GM12878 (cell line): ENCODE measurements at regions not wholly inside any gene's neighbourhood (a gene's known extent, or its start where the extent isn't known, plus 50 kb on each side); places are given as distances from the start of the nearest gene placed in this dataset.

ENCODE experiments used
- ATAC-seq: fragments of 200-7000 bp; cut with Tn5 transposase; 3 replicates; pipeline ENCODE4 v1.9.1; 2020; ENCODE audit warnings: mild to moderate bottlenecking, moderate library complexity
- BruUV-seq: library from RNA; stranded (reverse); fragments of 400-500 nt; replicated peaks from 2 replicates; lab custom pipeline; 2021; lab: Mats Ljungman, UMichigan
- CTCF ChIA-PET: fragments of 300-600 bp; sonication (Branson Sonifier 250); formaldehyde crosslinking; extraction: SDS; loops from one replicate; lab custom pipeline; 2021; ENCODE audit warnings: inconsistent platforms; lab: Yijun Ruan, JAX
- POLR2A ChIA-PET: fragments of 350-600 bp; formaldehyde crosslinking; extraction: SDS; loops from one replicate; lab custom pipeline; 2021; ENCODE audit warnings: inconsistent platforms; lab: Charles Lee
- RAD21 ChIA-PET: fragments of 300-600 bp; sonication (Branson Sonifier 250); formaldehyde crosslinking; loops from one replicate; lab custom pipeline; 2023; ENCODE audit warnings: antibody characterized with exemption; ENCODE audit not compliant: unreplicated experiment; lab: Charles Lee
- SMC1A ChIA-PET: fragments of 300-600 bp; sonication (Branson Sonifier 250); formaldehyde crosslinking; loops from one replicate; lab custom pipeline; 2023; ENCODE audit not compliant: unreplicated experiment, uncharacterized antibody; lab: Charles Lee
- DNase-seq: peaks from one replicate; pipeline ENCODE4 v3.0.0-alpha.2; 2011; ENCODE audit warnings: low read depth, low spot score
- FAIRE-seq: peaks from 3 replicates; lab custom pipeline; 2011; peaks lifted over from hg19 to GRCh38; lab: Jason Lieb, UNC
- H2AFZ ChIP-seq: 2 replicates; pipeline ENCODE4 v1.6.0; 2011; ENCODE audit warnings: low read depth, low read length, control low read depth; ENCODE audit not compliant: control insufficient read depth
- H3K27ac ChIP-seq: 2 replicates; pipeline ENCODE4 v1.5.1; 2011; ENCODE audit warnings: control low read depth; ENCODE audit not compliant: control insufficient read depth, insufficient read depth
- H3K27me3 ChIP-seq, 2 experiments: replicated peaks in 1 of 2; 2 replicates each; pipeline versions ENCODE4 v1.6.0 to v1.6.1; 2011; ENCODE audit warnings: low read length in 1 of 2; ENCODE audit not compliant: control insufficient read depth in 2 of 2, insufficient read depth in 2 of 2
- H3K36me3 ChIP-seq, 2 experiments: 2 replicates each; pipeline ENCODE4 v1.5.1; 2011; ENCODE audit warnings: low read length in 1 of 2; ENCODE audit not compliant: control insufficient read depth in 2 of 2, insufficient read depth in 2 of 2
- H3K4me1 ChIP-seq: 2 replicates; pipeline ENCODE4 v1.6.1; 2011; ENCODE audit warnings: mild to moderate bottlenecking, low read length, moderate library complexity, mixed read lengths; ENCODE audit not compliant: control insufficient read depth, insufficient read depth
- H3K4me2 ChIP-seq: 2 replicates; pipeline ENCODE4 v1.6.0; 2011; ENCODE audit warnings: control low read depth; ENCODE audit not compliant: control insufficient read depth, insufficient read depth
- H3K4me3 ChIP-seq: fragments of 200-600 bp; sonication (generic); 2 replicates; pipeline ENCODE4 v1.5.1; 2016
- H3K79me2 ChIP-seq: 2 replicates; pipeline ENCODE4 v1.6.0; 2011; ENCODE audit warnings: low read length; ENCODE audit not compliant: control insufficient read depth, insufficient read depth
- H3K9ac ChIP-seq: 2 replicates; pipeline ENCODE4 v1.8.0; 2011; ENCODE audit warnings: low read length, control low read depth, mixed read lengths; ENCODE audit not compliant: control insufficient read depth, insufficient read depth
- H3K9me3 ChIP-seq: replicated peaks from 3 replicates; pipeline ENCODE4 v1.5.1; 2011; ENCODE audit warnings: mild to moderate bottlenecking, low read length; ENCODE audit not compliant: control insufficient read depth, insufficient read depth
- H4K20me1 ChIP-seq: 2 replicates; pipeline ENCODE4 v1.6.0; 2011; ENCODE audit not compliant: control insufficient read depth, insufficient read depth
- BACH1 ChIP-seq: fragments of 450-650 bp; IDR thresholded peaks from 2 replicates; pipeline ENCODE4 v1.6.1; 2017; ENCODE audit warnings: mild to moderate bottlenecking, borderline replicate concordance
- CREB1 ChIP-seq: IDR thresholded peaks from 2 replicates; pipeline ENCODE4 v1.6.1; 2012; ENCODE audit warnings: low read depth, mild to moderate bottlenecking, inconsistent platforms
- DPF2 ChIP-seq: fragments of 450-650 bp; IDR thresholded peaks from 2 replicates; pipeline ENCODE4 v1.6.1; 2017; ENCODE audit warnings: mild to moderate bottlenecking
- FOXM1 ChIP-seq: IDR thresholded peaks from 2 replicates; pipeline ENCODE4 v1.6.1; 2012; ENCODE audit warnings: low read depth, mild to moderate bottlenecking, inconsistent platforms, low read length, moderate library complexity
- HDGF ChIP-seq: fragments of 450-650 bp; IDR thresholded peaks from 2 replicates; pipeline ENCODE4 v1.6.1; 2016; ENCODE audit warnings: antibody characterized with exemption
- IKZF2 ChIP-seq, 2 experiments: fragments of 450-650 bp; IDR thresholded peaks; 2 replicates each; pipeline ENCODE4 v1.6.1; 2017; ENCODE audit warnings: mild to moderate bottlenecking in 2 of 2, moderate library complexity in 2 of 2
- JUND ChIP-seq: IDR thresholded peaks from 2 replicates; pipeline ENCODE4 v1.6.1; 2012; ENCODE audit warnings: low read depth, mild to moderate bottlenecking, low read length, improper control_type of control experiment, moderate library complexity
- KDM1A ChIP-seq: fragments of 200-600 bp; sonication (generic); IDR thresholded peaks from 2 replicates; pipeline ENCODE4 v1.6.1; 2016; ENCODE audit warnings: borderline replicate concordance
- MXI1 ChIP-seq: fragments of 150-350 bp; IDR thresholded peaks from 2 replicates; pipeline ENCODE4 v1.6.1; 2011; ENCODE audit warnings: low read depth, mild to moderate bottlenecking, inconsistent platforms, low read length, improper control_type of control experiment
- MYC ChIP-seq: IDR thresholded peaks from 2 replicates; pipeline ENCODE4 v1.6.1; 2011; ENCODE audit warnings: mild to moderate bottlenecking, low read length, moderate library complexity, inconsistent platforms; ENCODE audit not compliant: insufficient read depth, insufficient replicate concordance, insufficient read length, severe bottlenecking
- NFXL1 ChIP-seq: fragments of 450-650 bp; IDR thresholded peaks from 2 replicates; pipeline ENCODE4 v1.6.1; 2017; ENCODE audit warnings: antibody characterized with exemption, mild to moderate bottlenecking, borderline replicate concordance
- NRF1 ChIP-seq: conservative IDR thresholded peaks from 2 replicates; pipeline ENCODE4 v1.6.1; 2011; ENCODE audit warnings: mild to moderate bottlenecking, low read depth, low read length, improper control_type of control experiment
- SRF ChIP-seq, 2 experiments: IDR thresholded peaks; 2 replicates each; pipeline ENCODE4 v1.6.1; 2011; ENCODE audit warnings: low read depth in 2 of 2, low read length in 2 of 2, mild to moderate bottlenecking in 1 of 2, moderate library complexity in 1 of 2
- STAT3 ChIP-seq: IDR thresholded peaks from 2 replicates; pipeline ENCODE4 v1.6.1; 2011; ENCODE audit warnings: low read depth, low read length, improper control_type of control experiment
- WGBS: methylation state at CpG from one replicate; pipeline ENCODE4 v1.1.6; 2016; ENCODE audit warnings: low lambda C conversion rate; ENCODE audit not compliant: insufficient replicate concordance, insufficient coverage; ENCODE audit errors: missing lambda C conversion rate; 5-methylcytosine and 5-hydroxymethylcytosine counted together
- in situ Hi-C: fragments of 300-500 bp; cut with MboI; formaldehyde crosslinking; loops from 9 replicates; pipeline ENCODE4 v1.14.3; 2018; ENCODE audit warnings: mixed read lengths
- intact Hi-C: fragments of 100-400 bp; cut with micrococcal nuclease; formaldehyde crosslinking; loops from one replicate; pipeline ENCODE4 v1.14.2; 2022; ENCODE audit not compliant: unreplicated experiment
- TF ChIP-seq, protein P1 (sequence below): fragments of 450-650 bp; conservative IDR thresholded peaks from 2 replicates; pipeline ENCODE4 v1.6.1; 2017; ENCODE audit warnings: mild to moderate bottlenecking, moderate library complexity
- TF ChIP-seq, protein P2 (sequence below): fragments of 150-350 bp; IDR thresholded peaks from 2 replicates; pipeline ENCODE4 v1.6.1; 2016; ENCODE audit warnings: low read depth, low read length
- TF ChIP-seq, protein P3 (sequence below), 3 experiments: IDR thresholded peaks in 2 of 3; conservative IDR thresholded peaks in 1 of 3; 2 replicates each; pipeline ENCODE4 v1.5.1; 2011; ENCODE audit warnings: low read depth in 3 of 3, low read length in 3 of 3, mild to moderate bottlenecking in 3 of 3, control low read depth in 2 of 3, moderate library complexity in 2 of 3, inconsistent platforms in 1 of 3, mixed read lengths in 1 of 3; ENCODE audit not compliant: control insufficient read depth in 2 of 3, insufficient read depth in 1 of 3; ENCODE audit errors: extremely low read depth in 1 of 3

- POLR2A ChIA-PET, result no interaction called here
- H3K9ac ChIP-seq, result no peak overlapping the region
- H2AFZ ChIP-seq, result no peak overlapping the region
- ATAC-seq (no peak), FAIRE-seq (no peak), DNase-seq (no peak)
- intact Hi-C loops, result no loop called here
- H3K79me2 ChIP-seq, result no peaks in the 10 kb centered on the region
- peaks cover 11% of the 10 kb centered on the region for H3K4me1 ChIP-seq
- WGBS, result 85% methylated on average over 9 of the region's 9 CpGs
- RAD21 ChIA-PET, result no interaction called here
- BruUV-seq, result no TSS peak
- H4K20me1 ChIP-seq, result no peaks in the 10 kb centered on the region
- H3K27me3 ChIP-seq, result no peaks in the 10 kb centered on the region
- CTCF ChIA-PET, result no interaction called here
- no peaks in the 10 kb centered on the region for H3K36me3 ChIP-seq
- no peaks in the 10 kb centered on the region; the same call in 2 of the 3 replicates for H3K9me3 ChIP-seq
- SMC1A ChIA-PET, result no interaction called here
- H3K4me2 ChIP-seq, result no peak overlapping the region
- no peak overlapping the region for H3K4me3 ChIP-seq
- H3K27ac ChIP-seq, result no peak overlapping the region
- in situ Hi-C loops, result no loop called here
- TF ChIP-seq FOXM1 (no peak), CREB1 (no peak), SRF (IDR thresholded peaks at IDR 0.05; ENCODE audit: low read depth in 2 of 2, low read length in 2 of 2) (no peak), HDGF (no peak), KDM1A (no peak), NFXL1 (no peak), STAT3 (no peak), BACH1 (no peak), MXI1 (no peak), NRF1 (no peak), DPF2 (no peak), IKZF2 (IDR thresholded peaks at IDR 0.05) (no peak), MYC (no peak), JUND (no peak)
- TF ChIP-seq, protein P1, sequence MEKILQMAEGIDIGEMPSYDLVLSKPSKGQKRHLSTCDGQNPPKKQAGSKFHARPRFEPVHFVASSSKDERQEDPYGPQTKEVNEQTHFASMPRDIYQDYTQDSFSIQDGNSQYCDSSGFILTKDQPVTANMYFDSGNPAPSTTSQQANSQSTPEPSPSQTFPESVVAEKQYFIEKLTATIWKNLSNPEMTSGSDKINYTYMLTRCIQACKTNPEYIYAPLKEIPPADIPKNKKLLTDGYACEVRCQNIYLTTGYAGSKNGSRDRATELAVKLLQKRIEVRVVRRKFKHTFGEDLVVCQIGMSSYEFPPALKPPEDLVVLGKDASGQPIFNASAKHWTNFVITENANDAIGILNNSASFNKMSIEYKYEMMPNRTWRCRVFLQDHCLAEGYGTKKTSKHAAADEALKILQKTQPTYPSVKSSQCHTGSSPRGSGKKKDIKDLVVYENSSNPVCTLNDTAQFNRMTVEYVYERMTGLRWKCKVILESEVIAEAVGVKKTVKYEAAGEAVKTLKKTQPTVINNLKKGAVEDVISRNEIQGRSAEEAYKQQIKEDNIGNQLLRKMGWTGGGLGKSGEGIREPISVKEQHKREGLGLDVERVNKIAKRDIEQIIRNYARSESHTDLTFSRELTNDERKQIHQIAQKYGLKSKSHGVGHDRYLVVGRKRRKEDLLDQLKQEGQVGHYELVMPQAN, result no peak
- TF ChIP-seq, protein P2, sequence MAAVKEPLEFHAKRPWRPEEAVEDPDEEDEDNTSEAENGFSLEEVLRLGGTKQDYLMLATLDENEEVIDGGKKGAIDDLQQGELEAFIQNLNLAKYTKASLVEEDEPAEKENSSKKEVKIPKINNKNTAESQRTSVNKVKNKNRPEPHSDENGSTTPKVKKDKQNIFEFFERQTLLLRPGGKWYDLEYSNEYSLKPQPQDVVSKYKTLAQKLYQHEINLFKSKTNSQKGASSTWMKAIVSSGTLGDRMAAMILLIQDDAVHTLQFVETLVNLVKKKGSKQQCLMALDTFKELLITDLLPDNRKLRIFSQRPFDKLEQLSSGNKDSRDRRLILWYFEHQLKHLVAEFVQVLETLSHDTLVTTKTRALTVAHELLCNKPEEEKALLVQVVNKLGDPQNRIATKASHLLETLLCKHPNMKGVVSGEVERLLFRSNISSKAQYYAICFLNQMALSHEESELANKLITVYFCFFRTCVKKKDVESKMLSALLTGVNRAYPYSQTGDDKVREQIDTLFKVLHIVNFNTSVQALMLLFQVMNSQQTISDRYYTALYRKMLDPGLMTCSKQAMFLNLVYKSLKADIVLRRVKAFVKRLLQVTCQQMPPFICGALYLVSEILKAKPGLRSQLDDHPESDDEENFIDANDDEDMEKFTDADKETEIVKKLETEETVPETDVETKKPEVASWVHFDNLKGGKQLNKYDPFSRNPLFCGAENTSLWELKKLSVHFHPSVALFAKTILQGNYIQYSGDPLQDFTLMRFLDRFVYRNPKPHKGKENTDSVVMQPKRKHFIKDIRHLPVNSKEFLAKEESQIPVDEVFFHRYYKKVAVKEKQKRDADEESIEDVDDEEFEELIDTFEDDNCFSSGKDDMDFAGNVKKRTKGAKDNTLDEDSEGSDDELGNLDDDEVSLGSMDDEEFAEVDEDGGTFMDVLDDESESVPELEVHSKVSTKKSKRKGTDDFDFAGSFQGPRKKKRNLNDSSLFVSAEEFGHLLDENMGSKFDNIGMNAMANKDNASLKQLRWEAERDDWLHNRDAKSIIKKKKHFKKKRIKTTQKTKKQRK, result no peak
- TF ChIP-seq, protein P3, sequence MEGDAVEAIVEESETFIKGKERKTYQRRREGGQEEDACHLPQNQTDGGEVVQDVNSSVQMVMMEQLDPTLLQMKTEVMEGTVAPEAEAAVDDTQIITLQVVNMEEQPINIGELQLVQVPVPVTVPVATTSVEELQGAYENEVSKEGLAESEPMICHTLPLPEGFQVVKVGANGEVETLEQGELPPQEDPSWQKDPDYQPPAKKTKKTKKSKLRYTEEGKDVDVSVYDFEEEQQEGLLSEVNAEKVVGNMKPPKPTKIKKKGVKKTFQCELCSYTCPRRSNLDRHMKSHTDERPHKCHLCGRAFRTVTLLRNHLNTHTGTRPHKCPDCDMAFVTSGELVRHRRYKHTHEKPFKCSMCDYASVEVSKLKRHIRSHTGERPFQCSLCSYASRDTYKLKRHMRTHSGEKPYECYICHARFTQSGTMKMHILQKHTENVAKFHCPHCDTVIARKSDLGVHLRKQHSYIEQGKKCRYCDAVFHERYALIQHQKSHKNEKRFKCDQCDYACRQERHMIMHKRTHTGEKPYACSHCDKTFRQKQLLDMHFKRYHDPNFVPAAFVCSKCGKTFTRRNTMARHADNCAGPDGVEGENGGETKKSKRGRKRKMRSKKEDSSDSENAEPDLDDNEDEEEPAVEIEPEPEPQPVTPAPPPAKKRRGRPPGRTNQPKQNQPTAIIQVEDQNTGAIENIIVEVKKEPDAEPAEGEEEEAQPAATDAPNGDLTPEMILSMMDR (IDR thresholded peaks at IDR 0.05 in 2 of 3, conservative IDR thresholded peaks at IDR 0.05 in 1 of 3; ENCODE audit: control insufficient read depth in 2 of 3, extremely low read depth in 1 of 3, insufficient read depth in 1 of 3, low read depth in 3 of 3, low read length in 3 of 3), result no peak
Measured at GRCh38 chr22:48070083-48070482, 1307.6 kb downstream of the TBC1D22A start.
